ENCODE measurements at regions not wholly inside any gene's neighbourhood (a gene's known extent, or its start where the extent isn't known, plus 50 kb on each side); places are given as distances from the start of the nearest gene placed in this dataset.

DNA sequence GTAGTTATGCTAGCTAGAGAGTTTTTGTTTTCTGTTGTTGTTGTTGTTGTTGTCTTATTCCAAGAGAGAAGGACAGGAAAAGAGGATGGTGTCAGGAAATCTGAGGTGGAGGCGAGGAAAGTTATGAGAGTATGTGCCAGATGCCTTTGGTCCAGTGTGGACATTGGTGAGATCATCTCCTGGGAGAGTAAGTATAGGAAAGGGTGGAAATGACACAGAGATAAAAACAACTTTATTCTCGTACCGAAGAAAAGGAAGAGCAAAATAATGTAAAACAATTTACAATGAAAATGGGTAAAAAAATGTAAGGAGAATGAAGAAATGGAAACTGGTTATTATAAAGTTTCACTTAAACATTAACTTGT is 97.4 kb upstream of the ADGRL2 start:
- no peaks in the 10 kb centered on the region for H3K36me3 ChIP-seq
- no peak overlapping the region for H3K27ac ChIP-seq
- H3K9me3 ChIP-seq: no peaks in the 10 kb centered on the region
- intact Hi-C loops (cut with DNase I; ENCODE audit: low total_unique reads): no loop called here
- TF ChIP-seq, protein P1, sequence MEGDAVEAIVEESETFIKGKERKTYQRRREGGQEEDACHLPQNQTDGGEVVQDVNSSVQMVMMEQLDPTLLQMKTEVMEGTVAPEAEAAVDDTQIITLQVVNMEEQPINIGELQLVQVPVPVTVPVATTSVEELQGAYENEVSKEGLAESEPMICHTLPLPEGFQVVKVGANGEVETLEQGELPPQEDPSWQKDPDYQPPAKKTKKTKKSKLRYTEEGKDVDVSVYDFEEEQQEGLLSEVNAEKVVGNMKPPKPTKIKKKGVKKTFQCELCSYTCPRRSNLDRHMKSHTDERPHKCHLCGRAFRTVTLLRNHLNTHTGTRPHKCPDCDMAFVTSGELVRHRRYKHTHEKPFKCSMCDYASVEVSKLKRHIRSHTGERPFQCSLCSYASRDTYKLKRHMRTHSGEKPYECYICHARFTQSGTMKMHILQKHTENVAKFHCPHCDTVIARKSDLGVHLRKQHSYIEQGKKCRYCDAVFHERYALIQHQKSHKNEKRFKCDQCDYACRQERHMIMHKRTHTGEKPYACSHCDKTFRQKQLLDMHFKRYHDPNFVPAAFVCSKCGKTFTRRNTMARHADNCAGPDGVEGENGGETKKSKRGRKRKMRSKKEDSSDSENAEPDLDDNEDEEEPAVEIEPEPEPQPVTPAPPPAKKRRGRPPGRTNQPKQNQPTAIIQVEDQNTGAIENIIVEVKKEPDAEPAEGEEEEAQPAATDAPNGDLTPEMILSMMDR (IDR thresholded peaks at IDR 0.05): no peak
- no peaks in the 10 kb centered on the region for H3K27me3 ChIP-seq
- H3K4me3 ChIP-seq: no peak overlapping the region
- no peaks in the 10 kb centered on the region for H3K4me1 ChIP-seq
- no peak for DNase-seq

DNA sequence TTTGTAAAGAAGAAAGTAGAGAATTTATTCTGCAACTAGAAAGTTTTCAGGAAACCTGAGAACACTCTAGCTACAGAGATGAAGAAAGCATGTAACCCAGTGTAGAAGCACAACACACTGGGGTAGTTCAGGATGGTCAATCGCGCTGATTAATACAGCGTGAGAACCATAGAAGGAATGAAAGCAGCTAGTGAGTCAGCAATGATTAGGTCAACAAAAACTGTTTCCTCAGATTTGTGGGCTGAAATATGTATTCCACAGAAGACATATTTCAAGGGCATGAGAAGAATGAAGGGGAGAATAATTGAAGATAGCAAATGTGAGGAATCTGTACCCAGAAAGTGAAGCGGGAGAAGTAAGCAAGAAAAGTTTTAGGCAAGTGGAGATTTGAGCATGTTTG is 97.8 kb upstream of the ADGRL2 start:
- TF ChIP-seq, protein P1 (IDR thresholded peaks at IDR 0.05): no peak
- Histone ChIP-seq H3K36me3 (no peaks in the 10 kb centered on the region), H3K4me3 (no peak overlapping the region), H3K27ac (no peak overlapping the region), H3K27me3 (no peaks in the 10 kb centered on the region), H3K9me3 (no peaks in the 10 kb centered on the region), H3K4me1 (no peaks in the 10 kb centered on the region)
- intact Hi-C loops (cut with DNase I; ENCODE audit: low total_unique reads): no loop called here
- no peak for DNase-seq

DNA sequence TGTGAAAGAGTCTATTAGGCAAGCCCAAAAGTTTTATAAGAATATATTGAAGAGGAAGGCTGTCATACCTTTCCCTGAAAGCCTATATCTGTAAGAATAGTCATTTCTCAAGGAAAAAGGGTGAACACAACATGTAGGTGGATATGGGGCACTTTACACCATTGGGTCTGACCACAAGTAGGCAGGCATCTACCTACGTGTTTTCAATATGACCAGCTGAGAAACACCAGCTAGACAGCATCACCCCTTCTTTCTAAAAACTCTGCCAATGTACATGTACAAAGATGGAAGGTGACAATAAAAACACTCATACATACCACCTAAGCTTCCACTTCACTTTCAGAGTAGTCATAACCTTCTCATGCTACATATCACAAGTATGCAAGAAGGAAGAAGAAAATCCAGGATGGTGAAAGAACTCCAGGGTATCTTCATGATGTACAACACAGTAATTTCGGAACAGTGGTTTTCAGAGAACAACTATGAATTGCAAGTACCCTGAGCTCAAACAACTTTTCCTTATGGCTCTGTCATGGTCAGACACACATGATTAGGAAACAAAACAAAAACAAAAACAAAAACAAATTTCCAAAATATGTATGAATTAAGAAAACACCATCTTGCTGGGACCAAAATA is 98.5 kb upstream of the ADGRL2 start:
- Histone ChIP-seq H3K36me3 (no peaks in the 10 kb centered on the region), H3K27ac (no peak overlapping the region), H3K9me3 (no peaks in the 10 kb centered on the region), H3K4me1 (no peaks in the 10 kb centered on the region), H3K4me3 (no peak overlapping the region), H3K27me3 (no peaks in the 10 kb centered on the region)
- intact Hi-C loops (cut with DNase I; ENCODE audit: low total_unique reads): no loop called here
- TF ChIP-seq, protein P1 (IDR thresholded peaks at IDR 0.05): no peak
- no peak for DNase-seq

DNA sequence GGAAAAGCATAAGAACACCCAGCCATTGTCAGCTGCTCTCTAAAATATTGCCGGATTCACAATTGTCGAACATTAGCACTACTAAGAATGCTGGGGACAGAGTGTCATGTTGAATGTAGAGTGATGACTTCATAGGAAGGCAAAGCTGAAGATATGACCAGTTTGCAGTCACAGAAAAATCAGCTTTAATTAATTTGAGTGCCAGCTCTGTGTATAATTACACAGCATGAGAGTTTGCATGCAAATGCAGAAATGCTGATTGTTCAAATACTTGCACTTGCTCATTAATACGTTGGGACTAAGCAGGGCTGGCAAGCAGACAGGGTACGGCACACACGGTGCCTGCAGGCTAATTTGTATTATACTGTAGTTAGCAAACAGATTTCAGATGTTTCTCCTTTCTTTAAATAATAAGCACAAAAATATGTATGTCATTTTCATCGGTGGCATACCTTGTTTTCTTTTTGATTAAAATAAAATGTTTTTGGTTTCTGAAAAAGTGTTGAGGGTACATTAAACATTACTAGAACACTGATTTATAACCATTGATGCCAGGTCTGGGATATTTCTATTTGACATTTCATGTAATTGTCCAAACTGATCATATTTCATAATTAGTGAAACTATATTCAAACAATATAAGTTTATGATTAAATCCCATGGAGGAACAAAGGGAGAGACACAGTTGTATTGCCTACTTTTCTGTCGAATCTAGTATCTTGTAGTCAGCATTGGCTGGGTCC is 99.8 kb upstream of the ADGRL2 start:
- intact Hi-C loops (cut with DNase I; ENCODE audit: low total_unique reads): no loop called here
- TF ChIP-seq, protein P1 (IDR thresholded peaks at IDR 0.05): no peak
- Histone ChIP-seq H3K9me3 (no peaks in the 10 kb centered on the region), H3K27me3 (no peaks in the 10 kb centered on the region), H3K36me3 (no peaks in the 10 kb centered on the region), H3K4me1 (no peaks in the 10 kb centered on the region), H3K4me3 (no peak overlapping the region), H3K27ac (no peak overlapping the region)
- no peak for DNase-seq

DNA sequence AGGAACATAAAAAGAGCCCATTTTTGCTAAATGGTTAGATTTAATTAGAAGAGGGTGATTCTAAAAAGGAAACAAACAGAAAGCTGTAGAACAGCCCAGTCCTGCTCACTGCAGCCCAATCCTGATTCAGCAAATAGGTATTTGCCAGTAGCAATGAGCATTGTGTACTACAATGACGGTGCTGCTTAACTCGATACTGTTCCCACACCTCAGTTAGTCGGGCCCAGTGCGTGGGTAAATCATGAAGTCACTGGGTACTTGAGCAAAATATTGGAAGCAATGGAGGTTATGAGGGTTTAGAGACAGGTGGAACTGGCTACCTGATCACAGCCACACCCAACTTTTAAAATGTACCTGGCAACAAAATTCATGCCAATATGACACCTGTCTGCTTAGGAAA is 101.5 kb upstream of the ADGRL2 start:
- Histone ChIP-seq H3K36me3 (no peaks in the 10 kb centered on the region), H3K4me1 (no peaks in the 10 kb centered on the region), H3K9me3 (no peaks in the 10 kb centered on the region), H3K27ac (no peak overlapping the region), H3K27me3 (no peaks in the 10 kb centered on the region), H3K4me3 (no peak overlapping the region)
- intact Hi-C loops (cut with DNase I; ENCODE audit: low total_unique reads): no loop called here
- TF ChIP-seq, protein P1 (IDR thresholded peaks at IDR 0.05): no peak
- no peak for DNase-seq

Data from tibial artery (tissue), 4 donors.